GM23338 (cell line): ENCODE measurements at regions not wholly inside any gene's neighbourhood (a gene's known extent, or its start where the extent isn't known, plus 50 kb on each side); places are given as distances from the start of the nearest gene placed in this dataset.

Source experiments
- ATAC-seq: fragments of 200-7000 bp; cut with Tn5 transposase; 3 replicates; pipeline ENCODE4 v1.9.1; 2020
- DNase-seq: peaks from one replicate; pipeline ENCODE4 v3.0.0-alpha.2; 2015; ENCODE audit warnings: low spot score
- H2AFZ ChIP-seq: fragments of 200-600 bp; sonication (generic); 2 replicates; pipeline ENCODE4 v1.8.0; 2016; ENCODE audit warnings: antibody characterized with exemption, mild to moderate bottlenecking, moderate library complexity
- H3F3A ChIP-seq: fragments of 200-600 bp; sonication (generic); replicated peaks from 2 replicates; pipeline ENCODE4 v1.8.0; 2017; ENCODE audit warnings: antibody characterized with exemption, mixed run types, low read depth
- H3K27ac ChIP-seq: fragments of 200-600 bp; sonication (generic); 2 replicates; pipeline ENCODE4 v1.6.1; 2016; ENCODE audit warnings: low read depth
- H3K27me3 ChIP-seq: fragments of 200-600 bp; sonication (generic); 2 replicates; pipeline ENCODE4 v1.8.0; 2016; ENCODE audit warnings: mild to moderate bottlenecking, mixed run types, moderate library complexity; ENCODE audit not compliant: insufficient read depth
- H3K36me3 ChIP-seq: fragments of 200-600 bp; sonication (generic); 2 replicates; pipeline ENCODE4 v1.8.0; 2016; ENCODE audit warnings: mild to moderate bottlenecking; ENCODE audit not compliant: insufficient read depth
- H3K4me1 ChIP-seq: fragments of 200-600 bp; sonication (generic); 2 replicates; pipeline ENCODE4 v1.8.0; 2016; ENCODE audit warnings: mild to moderate bottlenecking, moderate library complexity; ENCODE audit not compliant: insufficient read depth
- H3K4me2 ChIP-seq: fragments of 200-600 bp; sonication (generic); 2 replicates; pipeline ENCODE4 v1.7.1; 2017; ENCODE audit warnings: mixed run types
- H3K4me3 ChIP-seq: fragments of 200-600 bp; sonication (generic); 2 replicates; pipeline ENCODE4 v1.6.1; 2016; ENCODE audit warnings: mixed run types
- H3K79me2 ChIP-seq: fragments of 200-600 bp; sonication (generic); replicated peaks from 2 replicates; pipeline ENCODE4 v1.8.0; 2017; ENCODE audit warnings: mild to moderate bottlenecking; ENCODE audit not compliant: insufficient read depth
- H3K9me2 ChIP-seq: fragments of 200-600 bp; sonication (generic); 2 replicates; pipeline ENCODE4 v1.8.0; 2017; ENCODE audit not compliant: insufficient read depth
- H4K20me1 ChIP-seq: fragments of 200-600 bp; sonication (generic); replicated peaks from 2 replicates; pipeline ENCODE4 v1.8.0; 2017; ENCODE audit warnings: mild to moderate bottlenecking; ENCODE audit not compliant: insufficient read depth
- H3K27ac Mint-ChIP-seq: 2 replicates; pipeline ENCODE4 v1.8.0; 2020; ENCODE audit warnings: inconsistent platforms, mild to moderate bottlenecking, moderate library complexity, mixed read lengths
- H3K27me3 Mint-ChIP-seq: 3 replicates; pipeline ENCODE4 v1.8.0; 2022; ENCODE audit warnings: low read depth, mild to moderate bottlenecking, moderate library complexity, mixed read lengths, inconsistent platforms; ENCODE audit not compliant: insufficient read depth, poor library complexity
- H3K36me3 Mint-ChIP-seq: 3 replicates; pipeline ENCODE4 v1.8.0; 2021; ENCODE audit warnings: low read depth, mild to moderate bottlenecking, inconsistent platforms, moderate library complexity, mixed read lengths
- H3K4me1 Mint-ChIP-seq: 3 replicates; pipeline ENCODE4 v1.8.0; 2020; ENCODE audit warnings: mild to moderate bottlenecking, inconsistent platforms, mixed read lengths
- H3K4me3 Mint-ChIP-seq: 3 replicates; pipeline ENCODE4 v1.8.0; 2021; ENCODE audit warnings: moderate library complexity, mild to moderate bottlenecking, inconsistent platforms, mixed read lengths
- H3K9me3 Mint-ChIP-seq: 3 replicates; pipeline ENCODE4 v1.8.0; 2020; ENCODE audit warnings: moderate library complexity, mild to moderate bottlenecking, inconsistent platforms, mixed read lengths
- CREB1 ChIP-seq: fragments of 250-450 bp; sonication (Bioruptor Pico); IDR thresholded peaks from 2 replicates; pipeline ENCODE4 v1.5.0; 2020; ENCODE audit warnings: low read depth, mild to moderate bottlenecking, moderate library complexity
- EZH2 ChIP-seq: fragments of 200-600 bp; sonication (generic); IDR thresholded peaks from one replicate; pipeline ENCODE4 v1.8.0; 2017; ENCODE audit warnings: antibody characterized with exemption, mild to moderate bottlenecking, low read depth; ENCODE audit not compliant: unreplicated experiment
- EZH2phosphoT487 ChIP-seq: fragments of 200-600 bp; sonication (generic); IDR thresholded peaks from one replicate; pipeline ENCODE4 v1.8.1; 2018; ENCODE audit warnings: antibody characterized with exemption; ENCODE audit not compliant: unreplicated experiment
- JUNB ChIP-seq: IDR thresholded peaks from one replicate; pipeline ENCODE4 v1.6.1; 2016; ENCODE audit warnings: antibody characterized with exemption; ENCODE audit not compliant: unreplicated experiment
- NANOG ChIP-seq: IDR thresholded peaks from 2 replicates; pipeline ENCODE4 v1.6.1; 2016; ENCODE audit warnings: antibody characterized with exemption, borderline replicate concordance
- POLR2AphosphoS5 ChIP-seq: IDR thresholded peaks from 2 replicates; pipeline ENCODE4 v1.6.1; 2016; ENCODE audit warnings: antibody characterized with exemption, low read depth
- REST ChIP-seq: IDR thresholded peaks from one replicate; pipeline ENCODE4 v1.6.1; 2018; ENCODE audit warnings: antibody characterized with exemption; ENCODE audit not compliant: unreplicated experiment
- STAT1 ChIP-seq: IDR thresholded peaks from one replicate; pipeline ENCODE4 v1.6.1; 2016; ENCODE audit warnings: antibody characterized with exemption; ENCODE audit not compliant: unreplicated experiment
- ZNF114 ChIP-seq: fragments of 250-450 bp; sonication (Bioruptor Pico); IDR thresholded peaks from 2 replicates; pipeline ENCODE4 v1.5.0; 2020; ENCODE audit warnings: mild to moderate bottlenecking, moderate library complexity
- ZNF331 ChIP-seq: fragments of 250-450 bp; sonication (Bioruptor Pico); IDR thresholded peaks from 2 replicates; pipeline ENCODE4 v1.5.0; 2020; ENCODE audit warnings: low read depth, mild to moderate bottlenecking, moderate library complexity
- ZNF462 ChIP-seq: fragments of 250-450 bp; sonication (Bioruptor Pico); IDR thresholded peaks from 2 replicates; pipeline ENCODE4 v1.5.0; 2020; ENCODE audit warnings: mild to moderate bottlenecking, moderate library complexity
- TF ChIP-seq, protein P1 (sequence below): IDR thresholded peaks from 2 replicates; pipeline ENCODE4 v1.6.1; 2016; ENCODE audit warnings: antibody characterized with exemption
- TF ChIP-seq, protein P2 (sequence below), 2 experiments: fragments of 200-600 bp in 1 of 2; sonication (generic) in 1 of 2; conservative IDR thresholded peaks; 2 replicates each; pipeline versions ENCODE4 v1.5.1 to v1.6.1; 2016 to 2017; ENCODE audit warnings: antibody characterized with exemption in 2 of 2, low read depth in 2 of 2, mild to moderate bottlenecking in 2 of 2, moderate library complexity in 1 of 2

DNA sequence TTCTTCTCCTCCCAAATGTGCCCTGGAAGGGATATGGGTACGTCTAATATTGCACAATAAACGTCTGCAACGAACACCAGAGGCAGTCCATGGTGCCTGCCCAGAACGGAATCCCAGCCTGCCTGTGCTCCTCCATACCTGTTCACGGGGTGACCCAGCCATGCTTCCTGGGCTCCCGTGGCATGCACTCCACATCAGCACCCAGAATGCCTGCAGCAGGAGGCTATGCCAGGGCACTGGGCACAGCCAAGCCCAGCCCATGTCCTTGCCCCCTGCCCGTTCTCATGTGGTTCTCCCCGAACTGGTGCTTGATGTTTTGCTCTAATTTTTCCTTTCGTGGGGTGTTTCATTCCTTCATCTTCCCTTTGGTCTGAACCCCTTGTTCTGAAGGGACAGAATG, 404.3 kb downstream of the BCL11B start:
- H3F3A ChIP-seq = no peaks in the 10 kb centered on the region
- Mint-ChIP-seq H3K27me3 (peaks cover 3% of the 10 kb centered on the region), H3K27ac (no peak overlapping the region), H3K4me3 (no peak overlapping the region), H3K36me3 (no peaks in the 10 kb centered on the region), H3K4me1 (no peaks in the 10 kb centered on the region), H3K9me3 (no peaks in the 10 kb centered on the region)
- peaks cover 3% of the 10 kb centered on the region for H3K9me2 ChIP-seq
- no peak overlapping the region for H3K4me3 ChIP-seq
- DNase-seq = no peak
- TF ChIP-seq EZH2 (no peak), ZNF462 (CRISPR knock-in tag) (no peak), NANOG (no peak), EZH2phosphoT487 (no peak), JUNB (no peak), CREB1 (CRISPR knock-in tag) (no peak), ZNF114 (CRISPR knock-in tag) (no peak), REST (no peak), STAT1 (no peak), POLR2AphosphoS5 (no peak), ZNF331 (CRISPR knock-in tag) (no peak)
- TF ChIP-seq, protein P1, sequence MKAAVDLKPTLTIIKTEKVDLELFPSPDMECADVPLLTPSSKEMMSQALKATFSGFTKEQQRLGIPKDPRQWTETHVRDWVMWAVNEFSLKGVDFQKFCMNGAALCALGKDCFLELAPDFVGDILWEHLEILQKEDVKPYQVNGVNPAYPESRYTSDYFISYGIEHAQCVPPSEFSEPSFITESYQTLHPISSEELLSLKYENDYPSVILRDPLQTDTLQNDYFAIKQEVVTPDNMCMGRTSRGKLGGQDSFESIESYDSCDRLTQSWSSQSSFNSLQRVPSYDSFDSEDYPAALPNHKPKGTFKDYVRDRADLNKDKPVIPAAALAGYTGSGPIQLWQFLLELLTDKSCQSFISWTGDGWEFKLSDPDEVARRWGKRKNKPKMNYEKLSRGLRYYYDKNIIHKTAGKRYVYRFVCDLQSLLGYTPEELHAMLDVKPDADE = no peak
- TF ChIP-seq, protein P2, sequence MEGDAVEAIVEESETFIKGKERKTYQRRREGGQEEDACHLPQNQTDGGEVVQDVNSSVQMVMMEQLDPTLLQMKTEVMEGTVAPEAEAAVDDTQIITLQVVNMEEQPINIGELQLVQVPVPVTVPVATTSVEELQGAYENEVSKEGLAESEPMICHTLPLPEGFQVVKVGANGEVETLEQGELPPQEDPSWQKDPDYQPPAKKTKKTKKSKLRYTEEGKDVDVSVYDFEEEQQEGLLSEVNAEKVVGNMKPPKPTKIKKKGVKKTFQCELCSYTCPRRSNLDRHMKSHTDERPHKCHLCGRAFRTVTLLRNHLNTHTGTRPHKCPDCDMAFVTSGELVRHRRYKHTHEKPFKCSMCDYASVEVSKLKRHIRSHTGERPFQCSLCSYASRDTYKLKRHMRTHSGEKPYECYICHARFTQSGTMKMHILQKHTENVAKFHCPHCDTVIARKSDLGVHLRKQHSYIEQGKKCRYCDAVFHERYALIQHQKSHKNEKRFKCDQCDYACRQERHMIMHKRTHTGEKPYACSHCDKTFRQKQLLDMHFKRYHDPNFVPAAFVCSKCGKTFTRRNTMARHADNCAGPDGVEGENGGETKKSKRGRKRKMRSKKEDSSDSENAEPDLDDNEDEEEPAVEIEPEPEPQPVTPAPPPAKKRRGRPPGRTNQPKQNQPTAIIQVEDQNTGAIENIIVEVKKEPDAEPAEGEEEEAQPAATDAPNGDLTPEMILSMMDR (conservative IDR thresholded peaks at IDR 0.05; ENCODE audit: low read depth in 2 of 2) = no peak
- no peaks in the 10 kb centered on the region for H3K4me1 ChIP-seq
- no peak overlapping the region for H3K27ac ChIP-seq
- no peaks in the 10 kb centered on the region for H3K36me3 ChIP-seq
- H4K20me1 ChIP-seq = no peaks in the 10 kb centered on the region
- H3K4me2 ChIP-seq = no peak overlapping the region
- H3K27me3 ChIP-seq = no peaks in the 10 kb centered on the region
- H3K79me2 ChIP-seq = no peaks in the 10 kb centered on the region
- no peak for ATAC-seq
- H2AFZ ChIP-seq = no peak overlapping the region
